PFSK-1 (cell line): ENCODE measurements at regions not wholly inside any gene's neighbourhood (a gene's known extent, or its start where the extent isn't known, plus 50 kb on each side); places are given as distances from the start of the nearest gene placed in this dataset.

Source experiments
- POLR2AphosphoS5 ChIP-seq: IDR thresholded peaks from 2 replicates; pipeline ENCODE4 v1.6.1; 2012; ENCODE audit warnings: low read depth, mild to moderate bottlenecking, control low read depth, low read length, moderate library complexity
- REST ChIP-seq, 2 experiments: IDR thresholded peaks; 2 replicates each; pipeline versions ENCODE4 v1.6.1 to v1.8.0; 2011 to 2012; ENCODE audit warnings: low read depth in 2 of 2, low read length in 2 of 2, control low read depth in 1 of 2, inconsistent platforms in 1 of 2, mild to moderate bottlenecking in 1 of 2, moderate library complexity in 1 of 2; ENCODE audit not compliant: insufficient read depth in 1 of 2
- SIN3A ChIP-seq: IDR thresholded peaks from 2 replicates; pipeline ENCODE4 v1.6.1; 2012; ENCODE audit warnings: mild to moderate bottlenecking, low read length, moderate library complexity, borderline replicate concordance; ENCODE audit not compliant: insufficient read depth
- TAF1 ChIP-seq: IDR thresholded peaks from 2 replicates; pipeline ENCODE4 v1.6.1; 2012; ENCODE audit warnings: low read length, control low read depth, borderline replicate concordance; ENCODE audit not compliant: insufficient read depth

- TF ChIP-seq REST (IDR thresholded peaks at IDR 0.05; ENCODE audit: insufficient read depth in 1 of 2, low read depth in 2 of 2, low read length in 2 of 2) (no peak), TAF1 (no peak), POLR2AphosphoS5 (no peak), SIN3A (no peak)
Measured at GRCh38 chr10:111874576-111874975, 309.0 kb downstream of the GPAM start.
